GM04503 (cell line): ENCODE measurements at regions not wholly inside any gene's neighbourhood (a gene's known extent, or its start where the extent isn't known, plus 50 kb on each side); places are given as distances from the start of the nearest gene placed in this dataset.

Experiments
- DNase-seq: peaks from one replicate; pipeline ENCODE4 v3.0.0-alpha.2; 2012; ENCODE audit warnings: low read depth

- DNase-seq: no peak
Observed at GRCh38 chr5:175579742-175580432, 78.0 kb upstream of the HRH2 start.

- no peak for DNase-seq
Observed at GRCh38 chr5:175582697-175583096, 75.2 kb upstream of the HRH2 start.

- DNase-seq: no peak
Observed at GRCh38 chr5:175585567-175585966, 72.3 kb upstream of the HRH2 start.

GRCh38 chr5:175588709-175589429, 69.0 kb upstream of the HRH2 start:
- no peak for DNase-seq

DNA sequence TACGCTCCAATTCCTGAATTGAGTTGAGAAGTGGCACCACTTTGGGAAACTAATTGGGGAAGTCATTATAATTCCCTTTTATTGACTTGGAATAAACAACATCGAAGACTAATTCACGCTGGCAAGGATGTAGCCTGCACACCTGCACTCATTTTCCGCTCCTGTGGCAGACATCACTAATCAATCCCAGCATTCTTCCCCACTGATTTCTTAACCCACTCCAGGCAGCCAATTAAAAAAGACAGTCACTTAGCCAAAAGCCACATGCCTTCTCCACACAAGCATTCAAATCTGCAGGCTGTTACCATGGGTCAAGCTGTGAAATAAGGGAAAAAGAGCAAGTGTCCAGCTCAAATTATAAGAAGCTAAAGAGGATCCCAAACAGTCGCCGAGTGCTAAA, 68.2 kb upstream of the HRH2 start:
- no peak for DNase-seq

DNA sequence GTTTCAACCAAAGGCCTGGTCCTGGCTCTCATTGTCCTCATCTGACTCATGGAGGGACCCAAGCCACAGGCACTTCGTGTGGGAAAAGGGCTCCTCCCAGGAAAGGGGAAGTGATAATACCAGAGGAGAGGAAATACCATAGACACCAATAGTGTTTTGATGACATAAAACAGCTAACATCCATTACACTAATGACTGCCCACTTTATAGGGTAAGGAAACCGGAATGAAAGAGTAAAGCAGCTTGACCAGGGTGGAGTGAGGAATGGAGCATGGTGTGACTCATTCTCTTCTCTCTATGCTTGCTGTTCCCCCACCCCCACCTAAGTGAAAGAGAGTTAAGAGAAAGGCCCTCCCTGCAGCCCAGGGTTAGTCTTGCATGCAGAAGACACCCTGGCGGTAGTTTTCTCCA, 67.4 kb upstream of the HRH2 start:
- DNase-seq: peak; percentile 34

GRCh38 chr5:175591293-175591692, 66.6 kb upstream of the HRH2 start:
- no peak for DNase-seq

- no peak for DNase-seq
Observed at GRCh38 chr5:175593794-175594193, 64.1 kb upstream of the HRH2 start.

- no peak for DNase-seq
Observed at GRCh38 chr5:175595905-175596304, 62.0 kb upstream of the HRH2 start.

DNA sequence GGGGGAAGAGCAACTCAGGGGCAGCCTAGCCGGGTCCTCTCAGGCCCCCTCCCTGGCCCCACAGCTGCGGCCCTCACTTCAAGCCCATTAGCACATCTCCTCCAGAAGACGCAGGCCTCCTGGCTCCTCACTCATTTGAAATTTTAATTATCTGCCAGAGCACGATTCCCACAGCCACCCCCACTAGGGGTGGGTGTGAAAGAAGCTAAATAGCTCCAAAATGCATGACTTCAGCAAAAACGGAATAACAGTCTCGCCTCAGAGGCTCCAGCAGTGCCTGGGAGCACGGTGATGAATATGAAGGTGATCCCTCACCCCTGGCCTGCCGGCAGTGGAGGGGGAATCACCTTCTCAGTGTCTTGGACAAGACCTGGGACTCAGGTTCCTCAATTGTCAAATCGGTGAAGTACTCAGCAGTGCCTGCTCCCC, 61.1 kb upstream of the HRH2 start:
- no peak for DNase-seq

DNA sequence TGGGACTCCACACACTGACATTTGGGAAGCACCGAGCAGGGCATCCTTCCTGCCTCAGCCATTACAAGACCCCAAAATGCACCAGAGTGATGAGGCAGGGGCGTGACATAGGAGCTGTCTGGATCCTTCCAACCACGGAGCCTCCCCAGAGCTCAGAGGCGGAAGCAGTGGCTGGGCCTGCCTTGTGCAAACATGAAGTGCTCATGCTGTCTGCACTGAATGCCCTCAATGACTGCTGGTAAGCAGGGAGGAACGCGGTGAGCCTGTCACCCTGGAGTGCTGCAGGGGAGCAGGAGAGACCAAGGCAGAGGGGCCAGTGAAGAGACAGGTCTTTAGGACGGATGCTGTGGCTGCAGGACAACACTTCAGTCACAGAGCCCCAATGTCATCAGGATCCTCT, 60.2 kb upstream of the HRH2 start:
- DNase-seq: no peak

GRCh38 chr5:175598774-175599173, 59.1 kb upstream of the HRH2 start:
- DNase-seq: no peak

DNA sequence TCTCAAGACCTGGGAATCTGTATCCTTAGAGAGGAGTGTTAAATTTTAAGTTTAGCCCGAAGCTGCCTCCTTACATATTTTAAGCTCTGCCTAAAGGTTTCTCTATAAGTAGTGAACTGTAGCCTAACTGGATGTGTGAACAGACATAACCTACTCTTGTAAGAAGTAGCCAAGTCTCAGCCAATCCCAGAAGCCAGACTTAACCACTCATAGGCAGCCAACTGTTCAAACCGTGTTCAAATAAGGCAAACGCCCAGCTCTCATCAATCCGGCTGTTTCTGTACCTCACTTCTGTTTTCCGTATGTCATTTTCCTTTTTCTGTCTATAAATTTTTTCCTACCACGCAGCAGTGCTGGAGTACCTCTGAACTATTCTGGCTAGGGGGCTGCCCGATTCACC, 58.7 kb upstream of the HRH2 start:
- no peak for DNase-seq

- DNase-seq: no peak
Observed at GRCh38 chr5:175603987-175604739, 53.7 kb upstream of the HRH2 start.

- no peak for DNase-seq
Observed at GRCh38 chr5:175606409-175606808, 51.5 kb upstream of the HRH2 start.
